GM12878 (cell line): ENCODE measurements at regions not wholly inside any gene's neighbourhood (a gene's known extent, or its start where the extent isn't known, plus 50 kb on each side); places are given as distances from the start of the nearest gene placed in this dataset.

Experiments used
- ATAC-seq: fragments of 200-7000 bp; cut with Tn5 transposase; 3 replicates; pipeline ENCODE4 v1.9.1; 2020; ENCODE audit warnings: mild to moderate bottlenecking, moderate library complexity
- BruUV-seq: library from RNA; stranded (reverse); fragments of 400-500 nt; replicated peaks from 2 replicates; lab custom pipeline; 2021; lab: Mats Ljungman, UMichigan
- CTCF ChIA-PET: fragments of 300-600 bp; sonication (Branson Sonifier 250); formaldehyde crosslinking; extraction: SDS; loops from one replicate; lab custom pipeline; 2021; ENCODE audit warnings: inconsistent platforms; lab: Yijun Ruan, JAX
- POLR2A ChIA-PET: fragments of 350-600 bp; formaldehyde crosslinking; extraction: SDS; loops from one replicate; lab custom pipeline; 2021; ENCODE audit warnings: inconsistent platforms; lab: Charles Lee
- RAD21 ChIA-PET: fragments of 300-600 bp; sonication (Branson Sonifier 250); formaldehyde crosslinking; loops from one replicate; lab custom pipeline; 2023; ENCODE audit warnings: antibody characterized with exemption; ENCODE audit not compliant: unreplicated experiment; lab: Charles Lee
- SMC1A ChIA-PET: fragments of 300-600 bp; sonication (Branson Sonifier 250); formaldehyde crosslinking; loops from one replicate; lab custom pipeline; 2023; ENCODE audit not compliant: unreplicated experiment, uncharacterized antibody; lab: Charles Lee
- DNase-seq: peaks from one replicate; pipeline ENCODE4 v3.0.0-alpha.2; 2011; ENCODE audit warnings: low read depth, low spot score
- FAIRE-seq: peaks from 3 replicates; lab custom pipeline; 2011; peaks lifted over from hg19 to GRCh38; lab: Jason Lieb, UNC
- H2AFZ ChIP-seq: 2 replicates; pipeline ENCODE4 v1.6.0; 2011; ENCODE audit warnings: low read depth, low read length, control low read depth; ENCODE audit not compliant: control insufficient read depth
- H3K27ac ChIP-seq: 2 replicates; pipeline ENCODE4 v1.5.1; 2011; ENCODE audit warnings: control low read depth; ENCODE audit not compliant: control insufficient read depth, insufficient read depth
- H3K27me3 ChIP-seq, 2 experiments: replicated peaks in 1 of 2; 2 replicates each; pipeline versions ENCODE4 v1.6.0 to v1.6.1; 2011; ENCODE audit warnings: low read length in 1 of 2; ENCODE audit not compliant: control insufficient read depth in 2 of 2, insufficient read depth in 2 of 2
- H3K36me3 ChIP-seq, 2 experiments: 2 replicates each; pipeline ENCODE4 v1.5.1; 2011; ENCODE audit warnings: low read length in 1 of 2; ENCODE audit not compliant: control insufficient read depth in 2 of 2, insufficient read depth in 2 of 2
- H3K4me1 ChIP-seq: 2 replicates; pipeline ENCODE4 v1.6.1; 2011; ENCODE audit warnings: mild to moderate bottlenecking, low read length, moderate library complexity, mixed read lengths; ENCODE audit not compliant: control insufficient read depth, insufficient read depth
- H3K4me2 ChIP-seq: 2 replicates; pipeline ENCODE4 v1.6.0; 2011; ENCODE audit warnings: control low read depth; ENCODE audit not compliant: control insufficient read depth, insufficient read depth
- H3K4me3 ChIP-seq: fragments of 200-600 bp; sonication (generic); 2 replicates; pipeline ENCODE4 v1.5.1; 2016
- H3K79me2 ChIP-seq: 2 replicates; pipeline ENCODE4 v1.6.0; 2011; ENCODE audit warnings: low read length; ENCODE audit not compliant: control insufficient read depth, insufficient read depth
- H3K9ac ChIP-seq: 2 replicates; pipeline ENCODE4 v1.8.0; 2011; ENCODE audit warnings: low read length, control low read depth, mixed read lengths; ENCODE audit not compliant: control insufficient read depth, insufficient read depth
- H3K9me3 ChIP-seq: replicated peaks from 3 replicates; pipeline ENCODE4 v1.5.1; 2011; ENCODE audit warnings: mild to moderate bottlenecking, low read length; ENCODE audit not compliant: control insufficient read depth, insufficient read depth
- H4K20me1 ChIP-seq: 2 replicates; pipeline ENCODE4 v1.6.0; 2011; ENCODE audit not compliant: control insufficient read depth, insufficient read depth
- CBX3 ChIP-seq: fragments of 200-600 bp; sonication (generic); IDR thresholded peaks from 2 replicates; pipeline ENCODE4 v1.6.1; 2016; ENCODE audit warnings: low read depth, borderline replicate concordance
- CREB1 ChIP-seq: IDR thresholded peaks from 2 replicates; pipeline ENCODE4 v1.6.1; 2012; ENCODE audit warnings: low read depth, mild to moderate bottlenecking, inconsistent platforms
- CREM ChIP-seq: IDR thresholded peaks from 2 replicates; pipeline ENCODE4 v1.6.1; 2014; ENCODE audit warnings: antibody characterized with exemption, low read depth
- JUNB ChIP-seq: IDR thresholded peaks from 2 replicates; pipeline ENCODE4 v1.6.1; 2016; ENCODE audit warnings: antibody characterized with exemption, mild to moderate bottlenecking
- JUND ChIP-seq: IDR thresholded peaks from 2 replicates; pipeline ENCODE4 v1.6.1; 2012; ENCODE audit warnings: low read depth, mild to moderate bottlenecking, low read length, improper control_type of control experiment, moderate library complexity
- NR2F1 ChIP-seq: fragments of 450-650 bp; conservative IDR thresholded peaks from 2 replicates; pipeline ENCODE4 v1.6.1; 2017; ENCODE audit warnings: mild to moderate bottlenecking
- POLR2A ChIP-seq: IDR thresholded peaks from 2 replicates; pipeline ENCODE4 v1.6.1; 2011; ENCODE audit warnings: low read depth, mild to moderate bottlenecking, low read length
- PRDM15 ChIP-seq: fragments of 450-650 bp; formaldehyde crosslinking; IDR thresholded peaks from 2 replicates; pipeline ENCODE4 v1.4.0; 2020; ENCODE audit warnings: mild to moderate bottlenecking, moderate library complexity
- TARDBP ChIP-seq: IDR thresholded peaks from 2 replicates; pipeline ENCODE4 v1.6.1; 2016; ENCODE audit warnings: borderline replicate concordance
- TCF12 ChIP-seq: IDR thresholded peaks from 2 replicates; pipeline ENCODE4 v1.6.1; 2011; ENCODE audit warnings: low read depth, mild to moderate bottlenecking, low read length
- ZNF274 ChIP-seq: IDR thresholded peaks from one replicate; pipeline ENCODE4 v1.8.0; 2011; ENCODE audit not compliant: insufficient read length, insufficient read depth
- WGBS: methylation state at CpG from one replicate; pipeline ENCODE4 v1.1.6; 2016; ENCODE audit warnings: low lambda C conversion rate; ENCODE audit not compliant: insufficient replicate concordance, insufficient coverage; ENCODE audit errors: missing lambda C conversion rate; 5-methylcytosine and 5-hydroxymethylcytosine counted together
- in situ Hi-C: fragments of 300-500 bp; cut with MboI; formaldehyde crosslinking; loops from 9 replicates; pipeline ENCODE4 v1.14.3; 2018; ENCODE audit warnings: mixed read lengths
- intact Hi-C: fragments of 100-400 bp; cut with micrococcal nuclease; formaldehyde crosslinking; loops from one replicate; pipeline ENCODE4 v1.14.2; 2022; ENCODE audit not compliant: unreplicated experiment
- TF ChIP-seq, protein P1 (sequence below): IDR thresholded peaks from 2 replicates; pipeline ENCODE4 v1.6.1; 2012; ENCODE audit warnings: improper control_type of control experiment, low read depth, low read length; ENCODE audit not compliant: insufficient replicate concordance
- TF ChIP-seq, protein P2 (sequence below): fragments of 450-650 bp; formaldehyde crosslinking; IDR thresholded peaks from 2 replicates; pipeline ENCODE4 v1.5.0; 2022; ENCODE audit warnings: mild to moderate bottlenecking, missing genetic modification characterization

- no peak overlapping the region for H3K4me2 ChIP-seq
- no peaks in the 10 kb centered on the region for H3K4me1 ChIP-seq
- H3K9me3 ChIP-seq: no peaks in the 10 kb centered on the region
- ChIA-PET POLR2A (no interaction called here), RAD21 (no interaction called here), CTCF (no interaction called here), SMC1A (no interaction called here)
- in situ Hi-C loops: no loop called here
- H3K9ac ChIP-seq: no peak overlapping the region
- DNase-seq: no peak
- no peaks in the 10 kb centered on the region for H3K36me3 ChIP-seq
- ATAC-seq: no peak
- no TSS peak for BruUV-seq
- no peak overlapping the region for H3K4me3 ChIP-seq
- H3K27ac ChIP-seq: no peak overlapping the region
- intact Hi-C loops: no loop called here
- H3K27me3 ChIP-seq: no peaks in the 10 kb centered on the region
- no peak for FAIRE-seq
- no peaks in the 10 kb centered on the region for H4K20me1 ChIP-seq
- no peaks in the 10 kb centered on the region for H3K79me2 ChIP-seq
- WGBS: 20% methylated on average over 1 of the region's 1 CpG
- H2AFZ ChIP-seq: no peak overlapping the region
- TF ChIP-seq CREB1 (no peak), TCF12 (no peak), JUND (no peak), ZNF274 (no peak), POLR2A (no peak), JUNB (no peak), TARDBP (no peak), CBX3 (no peak), NR2F1 (no peak), PRDM15 (CRISPR knock-in tag) (no peak), CREM (no peak)
- TF ChIP-seq, protein P1, sequence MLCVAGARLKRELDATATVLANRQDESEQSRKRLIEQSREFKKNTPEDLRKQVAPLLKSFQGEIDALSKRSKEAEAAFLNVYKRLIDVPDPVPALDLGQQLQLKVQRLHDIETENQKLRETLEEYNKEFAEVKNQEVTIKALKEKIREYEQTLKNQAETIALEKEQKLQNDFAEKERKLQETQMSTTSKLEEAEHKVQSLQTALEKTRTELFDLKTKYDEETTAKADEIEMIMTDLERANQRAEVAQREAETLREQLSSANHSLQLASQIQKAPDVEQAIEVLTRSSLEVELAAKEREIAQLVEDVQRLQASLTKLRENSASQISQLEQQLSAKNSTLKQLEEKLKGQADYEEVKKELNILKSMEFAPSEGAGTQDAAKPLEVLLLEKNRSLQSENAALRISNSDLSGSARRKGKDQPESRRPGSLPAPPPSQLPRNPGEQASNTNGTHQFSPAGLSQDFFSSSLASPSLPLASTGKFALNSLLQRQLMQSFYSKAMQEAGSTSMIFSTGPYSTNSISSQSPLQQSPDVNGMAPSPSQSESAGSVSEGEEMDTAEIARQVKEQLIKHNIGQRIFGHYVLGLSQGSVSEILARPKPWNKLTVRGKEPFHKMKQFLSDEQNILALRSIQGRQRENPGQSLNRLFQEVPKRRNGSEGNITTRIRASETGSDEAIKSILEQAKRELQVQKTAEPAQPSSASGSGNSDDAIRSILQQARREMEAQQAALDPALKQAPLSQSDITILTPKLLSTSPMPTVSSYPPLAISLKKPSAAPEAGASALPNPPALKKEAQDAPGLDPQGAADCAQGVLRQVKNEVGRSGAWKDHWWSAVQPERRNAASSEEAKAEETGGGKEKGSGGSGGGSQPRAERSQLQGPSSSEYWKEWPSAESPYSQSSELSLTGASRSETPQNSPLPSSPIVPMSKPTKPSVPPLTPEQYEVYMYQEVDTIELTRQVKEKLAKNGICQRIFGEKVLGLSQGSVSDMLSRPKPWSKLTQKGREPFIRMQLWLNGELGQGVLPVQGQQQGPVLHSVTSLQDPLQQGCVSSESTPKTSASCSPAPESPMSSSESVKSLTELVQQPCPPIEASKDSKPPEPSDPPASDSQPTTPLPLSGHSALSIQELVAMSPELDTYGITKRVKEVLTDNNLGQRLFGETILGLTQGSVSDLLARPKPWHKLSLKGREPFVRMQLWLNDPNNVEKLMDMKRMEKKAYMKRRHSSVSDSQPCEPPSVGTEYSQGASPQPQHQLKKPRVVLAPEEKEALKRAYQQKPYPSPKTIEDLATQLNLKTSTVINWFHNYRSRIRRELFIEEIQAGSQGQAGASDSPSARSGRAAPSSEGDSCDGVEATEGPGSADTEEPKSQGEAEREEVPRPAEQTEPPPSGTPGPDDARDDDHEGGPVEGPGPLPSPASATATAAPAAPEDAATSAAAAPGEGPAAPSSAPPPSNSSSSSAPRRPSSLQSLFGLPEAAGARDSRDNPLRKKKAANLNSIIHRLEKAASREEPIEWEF: no peak
- TF ChIP-seq, protein P2, sequence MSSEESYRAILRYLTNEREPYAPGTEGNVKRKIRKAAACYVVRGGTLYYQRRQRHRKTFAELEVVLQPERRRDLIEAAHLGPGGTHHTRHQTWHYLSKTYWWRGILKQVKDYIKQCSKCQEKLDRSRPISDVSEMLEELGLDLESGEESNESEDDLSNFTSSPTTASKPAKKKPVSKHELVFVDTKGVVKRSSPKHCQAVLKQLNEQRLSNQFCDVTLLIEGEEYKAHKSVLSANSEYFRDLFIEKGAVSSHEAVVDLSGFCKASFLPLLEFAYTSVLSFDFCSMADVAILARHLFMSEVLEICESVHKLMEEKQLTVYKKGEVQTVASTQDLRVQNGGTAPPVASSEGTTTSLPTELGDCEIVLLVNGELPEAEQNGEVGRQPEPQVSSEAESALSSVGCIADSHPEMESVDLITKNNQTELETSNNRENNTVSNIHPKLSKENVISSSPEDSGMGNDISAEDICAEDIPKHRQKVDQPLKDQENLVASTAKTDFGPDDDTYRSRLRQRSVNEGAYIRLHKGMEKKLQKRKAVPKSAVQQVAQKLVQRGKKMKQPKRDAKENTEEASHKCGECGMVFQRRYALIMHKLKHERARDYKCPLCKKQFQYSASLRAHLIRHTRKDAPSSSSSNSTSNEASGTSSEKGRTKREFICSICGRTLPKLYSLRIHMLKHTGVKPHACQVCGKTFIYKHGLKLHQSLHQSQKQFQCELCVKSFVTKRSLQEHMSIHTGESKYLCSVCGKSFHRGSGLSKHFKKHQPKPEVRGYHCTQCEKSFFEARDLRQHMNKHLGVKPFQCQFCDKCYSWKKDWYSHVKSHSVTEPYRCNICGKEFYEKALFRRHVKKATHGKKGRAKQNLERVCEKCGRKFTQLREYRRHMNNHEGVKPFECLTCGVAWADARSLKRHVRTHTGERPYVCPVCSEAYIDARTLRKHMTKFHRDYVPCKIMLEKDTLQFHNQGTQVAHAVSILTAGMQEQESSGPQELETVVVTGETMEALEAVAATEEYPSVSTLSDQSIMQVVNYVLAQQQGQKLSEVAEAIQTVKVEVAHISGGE (CRISPR knock-in tag): no peak
Measured at GRCh38 chr2:221276033-221276432, 296.1 kb downstream of the EPHA4 start.
